Amniotic stem cell (primary cell): ENCODE measurements at regions not wholly inside any gene's neighbourhood (a gene's known extent, or its start where the extent isn't known, plus 50 kb on each side); places are given as distances from the start of the nearest gene placed in this dataset.
"Not testable (repeated sequence)": the region's sequence is repeated elsewhere in the genome, so short reads cannot be mapped to it uniquely, and the experiment has no call there.

ENCODE experiments used
- DNase-seq: peaks from one replicate; lab custom pipeline; 2025; lab: John Stamatoyannopoulos, UW

DNA sequence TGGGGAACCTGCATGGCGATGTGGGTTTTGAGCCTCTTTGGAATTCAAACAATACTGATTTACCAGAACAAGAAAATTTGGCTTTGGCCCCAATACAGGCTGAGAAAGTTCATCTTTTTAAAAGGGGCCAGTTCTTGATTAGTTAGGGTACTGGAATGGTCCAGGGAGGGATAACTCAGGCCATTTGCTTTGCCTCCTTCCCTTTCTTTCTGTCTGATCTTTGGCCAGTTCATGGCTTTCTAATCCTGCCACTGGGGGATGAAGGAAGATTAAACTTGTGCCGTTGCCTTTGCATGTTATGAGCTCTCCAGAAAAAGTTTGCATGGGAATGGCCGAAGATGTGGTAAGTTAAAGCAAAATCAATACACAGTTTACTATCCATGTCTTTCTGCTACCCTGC is 78.4 kb downstream of the ADAMTS15 start:
- DNase-seq = no peak

DNA sequence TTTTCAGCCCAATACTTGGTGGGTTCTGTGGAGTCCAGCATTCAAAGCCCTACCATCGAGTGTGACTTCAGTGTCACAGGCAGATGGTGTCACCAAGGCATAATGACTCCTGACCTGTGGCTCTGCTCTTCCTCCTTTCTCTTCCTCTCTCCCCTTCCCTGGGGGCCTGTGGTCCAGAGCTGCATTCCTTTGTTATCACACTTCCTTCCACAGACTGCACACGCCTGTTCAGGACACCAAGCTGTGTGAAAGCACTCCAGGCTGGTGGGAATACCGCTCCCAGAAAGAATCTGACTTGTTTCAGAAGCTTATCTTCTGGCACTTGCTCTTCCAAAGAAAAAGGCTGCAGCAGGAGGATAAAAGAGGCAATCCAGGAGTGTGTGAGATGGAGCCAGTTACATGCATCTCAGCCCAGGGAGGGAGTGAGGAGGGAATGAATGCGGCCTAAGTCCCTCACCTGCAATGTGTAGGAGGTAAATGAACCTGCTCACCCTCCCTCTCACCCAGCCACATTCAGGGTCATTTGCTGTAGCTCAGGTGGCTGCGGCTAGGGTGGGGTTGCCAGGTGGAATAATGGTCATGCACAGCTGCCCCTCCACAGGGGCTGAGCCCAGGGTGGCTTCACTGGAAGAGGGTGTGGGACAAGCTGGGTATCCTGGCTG is 79.3 kb downstream of the ADAMTS15 start:
- DNase-seq = no peak

DNA sequence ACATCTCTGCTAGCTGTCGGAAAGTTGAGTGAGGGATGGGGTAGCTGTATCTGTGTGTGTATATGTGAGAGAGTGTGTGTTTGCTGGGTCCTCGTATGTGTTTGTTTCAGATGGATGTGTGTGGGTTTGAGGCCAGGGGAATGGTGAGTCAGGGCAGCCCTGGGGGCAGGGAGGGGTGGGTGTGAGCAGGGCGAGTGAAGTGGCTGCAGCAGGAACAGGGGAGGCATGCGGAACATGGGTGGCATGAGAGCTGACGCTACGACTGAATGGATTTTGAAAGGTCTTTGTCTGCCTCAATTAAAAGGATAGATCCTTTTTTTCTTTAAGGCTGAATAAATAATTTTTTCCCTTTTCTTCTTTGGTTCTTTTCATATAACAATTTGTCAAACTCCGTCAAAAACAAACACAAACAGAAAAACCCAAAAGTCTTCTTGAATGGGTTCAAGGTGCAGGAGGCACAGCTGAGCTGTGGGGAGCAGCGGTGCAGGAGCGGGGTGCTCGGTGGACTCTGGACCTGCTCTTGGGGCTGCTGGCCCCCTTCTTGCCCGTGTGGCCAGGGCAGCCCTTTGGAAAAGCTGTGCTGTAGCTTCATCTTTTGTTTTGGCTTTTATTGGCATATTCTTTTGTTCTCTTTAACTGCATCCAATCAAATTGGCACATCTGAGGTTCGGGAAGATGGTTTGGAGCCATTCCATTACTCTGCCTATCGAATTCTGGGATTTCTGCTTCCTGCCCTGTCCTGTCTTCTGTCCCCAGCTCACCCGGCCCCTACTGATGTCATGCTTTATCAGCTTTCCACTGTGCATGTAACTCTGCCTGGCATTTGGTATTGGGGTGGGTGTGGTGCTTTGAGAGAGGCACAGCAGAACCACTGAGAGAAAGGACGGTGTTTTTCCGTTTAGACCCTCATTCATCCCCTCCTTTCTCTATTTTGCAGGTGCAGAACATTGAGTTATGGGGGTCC is 80.1 kb downstream of the ADAMTS15 start:
- no peak for DNase-seq

DNA sequence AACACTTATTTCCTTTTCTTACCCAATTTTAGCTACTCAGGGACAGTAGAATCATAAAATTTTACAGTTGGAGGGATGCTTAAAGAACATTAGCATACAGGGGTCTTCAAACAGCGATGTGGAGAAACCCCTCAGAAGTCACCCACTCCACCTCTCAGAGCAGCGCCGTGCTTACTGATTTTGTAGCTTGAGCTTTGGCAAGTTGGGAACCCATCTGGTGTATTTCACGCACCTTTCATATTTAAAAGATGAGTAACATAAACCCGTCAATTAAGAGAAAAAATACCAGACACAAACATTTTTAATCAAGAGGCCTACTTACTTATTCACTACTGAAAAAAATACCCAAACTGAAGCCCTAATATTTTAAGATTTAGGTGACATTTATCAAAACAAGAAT is 80.9 kb downstream of the ADAMTS15 start:
- no peak for DNase-seq

DNA sequence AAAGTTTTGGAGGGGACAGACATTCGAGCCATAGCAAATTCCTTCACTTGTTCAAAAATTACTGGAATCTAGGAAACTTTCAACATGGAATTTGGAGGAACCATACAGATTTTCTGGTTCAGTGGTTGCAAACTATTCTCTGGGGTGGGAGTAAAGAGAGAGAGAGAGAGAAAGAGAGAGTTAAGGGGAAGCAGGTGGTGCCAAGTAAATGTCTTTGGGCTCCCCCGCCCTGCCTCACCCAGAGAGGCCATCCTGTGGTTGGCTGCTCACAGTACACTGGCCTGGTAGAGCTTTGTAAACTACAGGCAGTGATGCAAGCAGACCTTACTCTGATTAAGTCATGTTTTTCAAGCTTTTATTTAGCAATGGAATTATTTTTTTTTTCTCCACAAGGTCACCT is 82.6 kb downstream of the ADAMTS15 start:
- peak; percentile 51 for DNase-seq

DNA sequence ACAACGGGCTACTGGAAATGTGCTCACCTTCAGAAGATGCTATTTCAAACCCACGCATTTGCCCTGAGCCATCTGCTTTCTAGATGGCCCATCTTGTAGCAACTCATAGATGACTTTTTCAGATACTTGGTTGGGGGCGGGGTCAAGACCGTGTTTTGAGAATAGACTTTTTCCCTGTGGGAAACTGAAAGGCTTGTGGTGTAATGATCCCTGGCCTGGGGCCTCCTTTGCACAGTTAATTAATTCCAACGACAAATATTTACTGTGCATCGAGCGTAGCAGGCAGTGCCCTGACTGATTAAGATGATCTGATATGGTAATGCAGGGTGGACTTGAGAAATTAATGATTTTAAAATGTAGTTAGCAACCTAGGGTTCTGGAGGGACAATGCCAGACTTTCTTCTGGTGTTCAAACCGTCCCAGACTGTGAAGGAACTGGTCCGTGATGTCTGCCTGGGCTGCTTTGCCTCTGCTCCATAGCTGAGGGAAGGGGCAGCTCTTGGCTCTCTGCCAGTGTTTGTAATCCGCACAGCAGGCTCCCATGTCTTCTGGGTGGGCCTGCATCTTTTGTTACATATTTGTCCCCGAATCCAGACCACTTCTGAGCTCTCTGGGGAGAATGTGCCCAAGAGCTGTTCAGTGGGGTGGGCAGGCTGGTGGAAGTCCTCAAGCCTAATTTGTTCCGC is 84.8 kb downstream of the ADAMTS15 start:
- no peak for DNase-seq

DNA sequence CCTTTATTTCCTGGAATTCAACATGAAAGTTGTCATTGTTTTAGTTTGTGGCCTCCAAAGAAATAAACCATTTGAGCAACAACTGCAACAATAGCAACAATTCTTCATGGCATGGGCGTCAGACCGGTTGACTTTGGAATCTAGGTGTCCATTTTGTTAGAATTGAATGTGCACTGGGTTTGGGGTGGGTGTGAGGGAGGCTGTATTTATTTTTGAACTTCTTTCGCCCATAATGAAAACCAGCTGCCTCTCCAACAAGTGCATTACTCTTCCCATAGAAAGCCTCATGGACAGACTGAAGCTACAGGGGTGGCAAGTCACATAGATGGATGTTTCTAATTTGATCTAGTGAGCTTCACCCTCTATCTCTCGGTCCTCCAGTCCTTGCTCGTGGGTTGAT is 85.4 kb downstream of the ADAMTS15 start:
- no peak for DNase-seq

DNA sequence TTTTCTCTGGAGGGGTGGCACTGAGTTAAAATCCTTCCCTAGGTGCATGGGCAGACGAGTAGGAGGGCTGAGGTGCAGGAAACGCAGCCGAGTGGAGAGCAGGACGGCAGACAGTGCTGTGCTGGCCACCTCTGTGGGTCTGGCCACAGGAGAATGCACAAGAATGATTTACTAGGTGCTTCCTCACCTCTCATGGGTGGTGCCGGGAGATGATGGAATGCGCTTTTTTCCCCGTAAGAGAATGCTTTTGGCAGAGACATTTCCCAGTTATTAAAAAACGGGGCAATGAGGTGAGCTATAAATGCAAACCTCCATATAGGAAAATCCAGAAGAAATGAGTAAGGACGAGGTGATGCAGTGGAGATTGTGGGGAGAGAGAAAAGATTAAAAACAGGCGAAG is 86.1 kb downstream of the ADAMTS15 start:
- DNase-seq = no peak

DNA sequence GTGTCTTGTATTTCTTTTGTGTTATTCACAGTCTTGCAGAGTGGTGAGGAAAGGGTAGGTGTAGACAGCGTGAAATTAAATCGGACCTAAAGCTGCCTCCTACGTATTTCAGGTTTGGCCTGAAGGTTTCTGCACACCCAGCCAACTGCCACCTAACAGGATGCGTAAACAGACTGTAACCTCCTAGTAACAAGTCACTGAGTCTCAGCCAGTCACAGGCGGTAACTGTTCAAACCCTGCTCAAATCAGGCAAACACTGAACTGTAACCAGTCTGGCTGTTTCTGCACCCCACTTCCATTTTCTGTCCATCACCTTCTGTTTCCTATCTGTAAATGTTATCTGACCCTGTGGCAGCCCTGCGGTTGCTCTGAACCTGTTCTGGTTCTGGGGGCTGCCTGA is 87.1 kb downstream of the ADAMTS15 start:
- DNase-seq = no peak

DNA sequence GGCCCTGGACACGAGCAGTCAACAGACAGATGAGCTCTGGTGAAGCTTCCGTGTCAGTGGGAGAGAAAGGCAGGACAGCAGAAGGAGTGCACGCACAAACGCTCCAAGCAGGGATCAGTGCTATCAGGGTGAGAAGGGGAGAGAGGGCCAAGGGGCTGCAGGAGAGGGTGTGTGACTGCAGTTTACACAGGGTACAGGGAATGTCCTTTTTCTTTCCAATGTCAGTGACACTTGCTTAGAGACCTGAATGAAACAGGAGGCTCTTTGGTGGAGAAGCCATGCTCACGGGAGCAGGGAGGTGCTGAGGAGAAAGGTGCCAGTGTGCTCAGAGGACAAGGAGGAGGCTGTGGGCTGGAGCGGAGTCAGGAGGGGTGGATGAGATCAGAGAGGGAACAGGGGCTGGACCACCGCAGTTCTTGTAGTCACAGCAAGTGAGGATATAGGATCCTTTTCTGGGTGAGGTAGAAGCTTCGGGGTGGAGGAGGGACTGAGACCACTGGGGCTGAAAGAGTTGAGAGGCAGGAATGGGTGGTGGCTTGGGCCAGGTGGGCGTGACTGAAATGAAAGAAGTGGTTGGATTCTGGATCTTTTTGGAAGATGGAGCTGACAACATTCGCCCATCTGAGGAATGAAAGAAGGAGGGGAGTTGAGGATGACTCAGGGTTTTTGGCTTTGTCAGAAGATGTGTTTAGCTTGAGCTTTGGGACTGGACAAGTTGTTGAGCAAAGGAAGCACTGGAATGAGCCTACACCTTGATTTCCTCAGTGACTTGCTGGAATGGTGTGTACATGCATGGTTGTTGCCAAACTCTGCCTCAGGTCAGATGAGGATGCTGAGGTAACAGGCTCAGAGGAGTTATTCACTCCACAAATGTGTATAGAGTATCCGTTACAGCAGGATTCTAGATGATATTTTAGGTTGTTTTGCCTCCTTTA is 87.9 kb downstream of the ADAMTS15 start:
- DNase-seq = no peak

DNA sequence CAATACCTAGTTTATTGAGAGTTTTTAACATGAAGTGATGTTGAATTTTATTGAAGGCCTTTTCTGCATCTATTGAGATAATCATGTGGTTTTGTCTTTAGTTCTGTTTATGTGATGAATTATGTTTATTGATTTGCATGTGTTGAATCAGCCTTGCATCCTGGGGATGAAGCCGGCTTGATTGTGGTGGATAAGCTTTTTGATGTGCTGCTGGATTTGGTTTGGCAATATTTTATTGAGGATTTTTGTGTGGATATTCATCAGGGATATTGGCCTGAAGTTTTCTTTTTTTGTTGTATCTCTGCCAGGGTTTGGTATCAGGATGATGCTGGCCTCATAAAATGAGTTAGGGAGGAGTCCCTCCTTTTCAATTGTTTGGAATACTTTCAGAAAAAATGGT is 91.2 kb downstream of the ADAMTS15 start:
- not testable (repeated sequence) for DNase-seq

DNA sequence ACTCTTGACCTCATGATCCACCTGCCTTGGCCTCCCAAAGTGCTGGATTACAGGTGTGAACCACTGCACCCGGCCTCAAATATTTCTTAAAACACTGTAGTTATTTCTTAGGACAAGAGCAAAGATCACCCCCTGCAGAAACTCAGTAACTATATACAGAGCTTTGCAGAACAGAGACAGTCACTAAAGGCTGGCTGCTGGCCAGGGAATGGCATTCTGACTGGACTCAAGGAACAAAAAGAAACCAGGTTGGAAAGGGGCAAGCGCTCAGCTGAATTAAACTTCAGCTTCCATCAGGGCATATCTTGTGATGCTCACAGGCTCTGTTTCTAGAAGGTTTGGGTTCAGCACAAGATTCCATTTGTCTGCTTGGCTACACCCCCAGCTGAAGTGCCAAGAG is 95.8 kb downstream of the ADAMTS15 start:
- no peak for DNase-seq

DNA sequence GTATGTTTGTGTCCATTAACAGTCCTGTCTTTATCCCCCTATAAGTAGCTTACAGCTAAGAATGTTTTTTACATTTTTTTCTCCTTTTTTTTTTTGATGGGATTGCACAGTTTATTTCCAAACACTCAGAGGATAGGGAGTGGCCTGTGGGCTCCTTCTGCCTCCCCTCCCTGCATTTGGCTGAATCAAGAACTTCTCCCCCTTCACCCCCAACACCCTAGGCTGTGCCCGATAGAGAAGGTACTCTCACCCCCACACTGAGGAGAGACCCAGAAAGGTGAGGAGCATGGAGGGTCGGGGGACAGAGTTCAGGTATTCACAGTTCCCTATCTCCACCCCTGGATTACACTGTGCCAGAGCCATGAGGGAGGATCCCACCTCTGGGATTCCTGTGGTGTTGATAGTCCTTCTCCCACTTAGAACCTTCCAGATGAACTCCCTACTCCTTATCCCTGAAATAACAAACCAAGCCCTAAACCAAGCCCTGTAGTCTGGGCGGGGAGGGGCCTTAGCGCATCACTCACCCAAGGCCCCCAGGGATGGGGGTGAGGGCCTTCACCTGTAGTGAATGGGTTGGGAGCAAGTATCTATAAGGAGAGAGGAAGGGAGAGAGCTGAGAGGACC is 97.1 kb downstream of the ADAMTS15 start:
- no peak for DNase-seq

DNA sequence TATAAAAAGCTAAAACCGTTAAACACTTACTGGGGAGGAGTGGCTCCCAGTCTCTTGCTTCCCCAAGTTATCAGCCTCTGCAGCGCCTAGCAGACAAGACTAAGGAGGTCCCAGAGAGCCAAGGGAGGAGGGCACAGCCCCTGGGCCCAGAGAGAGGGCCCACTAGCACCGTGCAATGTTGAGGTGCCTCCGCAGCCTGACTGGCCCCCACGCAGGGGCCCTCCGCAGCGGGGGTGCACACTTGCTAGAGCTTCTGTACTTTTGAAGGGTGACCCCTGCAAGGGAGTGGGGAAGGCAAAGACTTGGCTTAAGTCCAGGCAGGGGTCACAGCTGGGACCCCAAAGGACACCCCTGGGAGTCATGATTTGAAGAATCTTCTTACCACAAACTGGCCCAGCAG is 98.0 kb downstream of the ADAMTS15 start:
- DNase-seq = no peak

DNA sequence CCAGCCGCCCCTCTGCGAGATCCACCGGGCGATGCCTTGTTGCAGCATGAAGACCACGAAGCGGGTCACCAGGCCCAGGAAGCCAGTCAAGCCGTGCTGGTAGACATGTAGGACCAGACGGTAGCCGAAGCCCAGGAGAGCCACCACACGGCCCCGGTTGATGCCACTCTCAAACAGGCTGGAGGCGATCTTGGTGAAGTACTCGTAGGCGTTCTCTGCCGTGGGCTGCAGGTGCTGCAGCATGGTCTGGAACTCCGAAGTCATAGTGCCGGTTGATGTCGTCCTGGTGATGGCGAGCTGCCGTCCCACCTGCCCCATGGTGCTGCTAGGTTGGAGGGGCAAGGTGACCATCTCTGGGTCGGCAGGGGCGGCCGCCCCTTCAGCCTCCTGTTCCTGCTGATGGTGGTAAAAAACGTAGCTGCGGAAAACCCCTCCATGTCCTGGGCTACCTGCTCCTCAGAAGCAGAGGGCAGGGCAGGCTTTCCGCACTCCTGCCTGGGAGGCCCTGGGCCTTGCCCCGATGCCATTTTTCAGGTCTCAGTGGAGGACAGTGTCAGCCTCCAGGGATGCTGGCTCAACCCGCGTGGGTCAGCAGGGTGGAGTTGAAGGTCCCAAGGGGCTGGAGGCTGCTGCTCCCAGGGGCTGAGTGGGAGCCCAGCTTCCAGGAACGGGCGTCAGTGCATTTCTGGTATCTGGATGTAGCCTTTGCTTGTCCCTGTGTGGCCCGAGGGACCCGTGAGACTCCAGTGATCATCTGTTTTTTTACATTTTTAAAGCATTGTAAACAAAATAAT is 98.7 kb downstream of the ADAMTS15 start:
- no peak for DNase-seq

DNA sequence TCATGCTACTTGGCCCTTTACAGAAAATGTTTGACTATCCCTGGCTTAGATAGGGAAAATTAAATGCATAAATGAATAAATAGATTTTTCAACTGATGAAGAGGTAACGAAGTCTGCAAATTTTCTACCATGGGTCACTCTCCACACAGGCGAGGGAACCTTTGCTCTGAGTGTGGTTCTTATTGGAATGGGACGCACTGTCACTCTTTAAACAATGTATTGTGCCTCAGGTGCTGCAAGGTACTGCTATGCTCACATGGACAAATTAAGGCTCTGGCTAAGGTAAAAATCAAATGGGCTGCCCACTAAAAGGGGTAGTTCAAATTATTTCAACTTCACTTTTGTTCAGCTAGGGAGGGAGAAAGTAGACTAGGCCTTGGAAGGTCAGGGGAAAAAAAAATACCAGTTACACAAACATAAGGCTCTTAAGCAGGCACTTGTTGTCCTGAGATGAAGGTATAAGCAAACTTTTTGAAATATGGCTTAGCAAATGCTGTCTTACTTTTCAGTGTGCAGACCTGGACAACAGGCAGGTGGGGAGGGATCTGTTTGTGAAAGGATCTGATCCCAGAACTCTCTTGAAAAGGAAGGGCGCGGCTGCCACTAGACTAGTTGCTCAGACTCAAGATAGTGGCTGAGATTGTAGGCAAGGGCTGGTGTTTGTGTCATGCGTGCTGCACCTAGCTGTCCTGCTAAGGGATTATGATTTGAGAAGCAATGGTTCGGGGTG is 99.5 kb downstream of the ADAMTS15 start:
- no peak for DNase-seq

DNA sequence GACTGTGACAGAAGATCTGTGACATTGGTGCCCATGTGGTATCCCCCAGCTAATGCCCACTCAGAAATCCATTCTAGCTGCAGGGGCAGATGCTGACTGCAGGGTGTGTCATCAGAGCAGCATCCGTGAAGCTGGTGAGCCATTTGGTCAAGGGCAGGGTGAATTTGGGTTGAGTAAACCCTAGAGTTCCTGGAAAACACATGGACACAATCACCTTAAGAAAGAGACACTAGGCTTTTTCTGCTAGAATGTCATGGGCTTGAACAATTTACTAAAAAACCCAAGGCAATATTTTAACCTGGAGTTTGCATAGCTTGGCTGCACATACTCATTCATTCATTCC is 100.0 kb downstream of the ADAMTS15 start:
- no peak for DNase-seq

DNA sequence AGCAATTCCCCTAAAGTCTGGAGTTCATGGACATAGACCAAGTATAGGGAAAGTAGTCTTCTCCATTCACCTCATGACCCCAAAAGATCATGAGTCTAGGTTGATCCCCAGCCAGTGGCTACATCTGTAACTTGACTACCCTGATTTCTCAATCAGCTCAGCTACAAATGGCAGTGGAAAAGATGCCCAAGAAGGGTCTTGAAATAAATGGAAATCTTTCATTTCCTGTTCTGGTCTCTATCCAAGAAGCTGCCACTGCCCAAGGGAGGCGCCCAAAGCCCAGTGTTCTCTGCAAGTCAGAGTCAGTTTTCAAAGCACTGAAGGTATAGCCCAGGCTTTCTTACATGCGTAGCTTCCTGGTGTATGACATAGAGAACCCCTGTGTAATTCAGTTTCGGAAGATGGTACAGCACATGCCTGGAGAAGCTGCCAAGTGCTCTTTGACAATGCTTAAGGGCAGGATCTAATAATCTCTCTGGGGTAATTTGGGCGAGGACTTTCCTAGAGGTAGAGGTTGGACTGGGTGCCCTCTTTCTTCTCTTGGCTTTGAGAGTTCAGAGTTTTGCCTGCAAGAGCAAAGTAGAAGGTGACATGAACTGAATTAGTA is 101.1 kb downstream of the ADAMTS15 start:
- DNase-seq = no peak

DNA sequence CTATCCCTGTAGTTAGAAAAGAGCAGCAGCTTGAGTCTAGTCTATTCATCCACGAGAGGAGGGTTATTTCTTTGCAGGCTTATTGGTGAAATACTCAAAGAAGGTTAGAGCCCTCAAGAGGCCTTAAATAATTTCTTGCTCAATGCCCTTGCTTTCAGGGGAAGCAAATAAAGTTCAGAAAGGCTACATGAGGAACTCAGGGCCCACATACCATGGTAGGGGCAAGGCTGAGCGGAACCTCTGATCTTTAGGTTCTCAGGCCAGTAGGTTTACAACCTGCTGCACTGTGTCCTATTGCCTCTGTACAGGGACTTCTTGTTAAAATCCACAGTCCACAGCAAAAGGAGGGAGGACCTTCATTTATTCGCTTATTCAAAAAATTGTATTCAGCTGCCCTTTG is 101.7 kb downstream of the ADAMTS15 start:
- no peak for DNase-seq
